ENCODE measurements at regions not wholly inside any gene's neighbourhood (a gene's known extent, or its start where the extent isn't known, plus 50 kb on each side); places are given as distances from the start of the nearest gene placed in this dataset.

GRCh38 chr2:146094185-146094584, 1574.3 kb upstream of the ZEB2 start:
- TF ChIP-seq CTCF (IDR thresholded peaks at IDR 0.05) (no peak), POLR2A (IDR thresholded peaks at IDR 0.05) (no peak)

Measured in uterus (tissue), 2 donors.